ENCODE measurements at regions not wholly inside any gene's neighbourhood (a gene's known extent, or its start where the extent isn't known, plus 50 kb on each side); places are given as distances from the start of the nearest gene placed in this dataset.
"Not testable (repeated sequence)": the region's sequence is repeated elsewhere in the genome, so short reads cannot be mapped to it uniquely, and the experiment has no call there.

DNA sequence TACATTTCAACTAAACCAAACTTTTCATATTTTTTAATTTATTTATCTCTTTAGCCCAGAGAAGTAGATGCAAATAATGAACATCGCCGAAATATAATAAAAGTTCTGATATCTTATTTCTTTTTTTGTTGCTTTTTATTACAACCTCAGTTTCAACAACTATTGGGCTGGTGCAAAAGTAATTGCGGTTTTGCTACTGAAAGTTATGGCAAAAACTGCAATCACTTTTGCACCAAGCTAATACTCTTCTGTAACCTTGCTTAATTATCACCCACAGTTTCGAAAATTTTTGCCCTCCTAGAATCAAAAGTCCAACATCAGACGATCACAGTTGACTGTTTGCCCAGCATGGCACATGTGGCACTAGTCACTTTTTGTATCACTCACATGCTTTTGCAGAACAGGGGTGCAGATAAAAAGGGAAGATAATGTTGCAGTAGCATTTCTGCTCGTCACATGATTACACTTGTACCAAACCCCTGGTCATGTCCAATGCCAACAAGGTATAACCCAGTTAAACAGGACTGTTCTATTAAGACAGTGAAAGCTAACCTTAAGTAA, 242.4 kb upstream of the GALNT5 start:
- H2AFZ ChIP-seq (replicated peaks; ENCODE audit: low read length, poor library complexity), result no peak overlapping the region
- no peak overlapping the region for H3K23ac ChIP-seq (ENCODE audit: low read depth, low read length)
- H3K9ac ChIP-seq (ENCODE audit: low read depth, low read length), result no peak overlapping the region
- H3K79me1 ChIP-seq (ENCODE audit: low read depth in 1 of 2, low read length in 2 of 2), result no peaks in the 10 kb centered on the region
- H3K9me1 ChIP-seq (ENCODE audit: insufficient read depth, low read length), result no peaks in the 10 kb centered on the region
- no peak overlapping the region for H3K4ac ChIP-seq (ENCODE audit: low read depth, low read length)
- ATAC-seq (ENCODE audit: low read depth), result no peak
- H3K4me2 ChIP-seq (ENCODE audit: low read depth, low read length), result no peak overlapping the region
- TF ChIP-seq, protein P1, sequence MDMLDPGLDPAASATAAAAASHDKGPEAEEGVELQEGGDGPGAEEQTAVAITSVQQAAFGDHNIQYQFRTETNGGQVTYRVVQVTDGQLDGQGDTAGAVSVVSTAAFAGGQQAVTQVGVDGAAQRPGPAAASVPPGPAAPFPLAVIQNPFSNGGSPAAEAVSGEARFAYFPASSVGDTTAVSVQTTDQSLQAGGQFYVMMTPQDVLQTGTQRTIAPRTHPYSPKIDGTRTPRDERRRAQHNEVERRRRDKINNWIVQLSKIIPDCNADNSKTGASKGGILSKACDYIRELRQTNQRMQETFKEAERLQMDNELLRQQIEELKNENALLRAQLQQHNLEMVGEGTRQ (IDR thresholded peaks at IDR 0.05; ENCODE audit: low read depth, low read length), result no peak
- no peak for TF ChIP-seq BHLHE40 (IDR thresholded peaks at IDR 0.05; ENCODE audit: low read depth, low read length)
- no peak for TF ChIP-seq RAD21 (IDR thresholded peaks at IDR 0.05; ENCODE audit: low read length)
- no peak for TF ChIP-seq NFE2L2 (IDR thresholded peaks at IDR 0.05; ENCODE audit: low read depth, low read length)
- no peak overlapping the region for H3K14ac ChIP-seq (replicated peaks; ENCODE audit: low read depth, low read length)
- in situ Hi-C loops (cut with MboI; ENCODE audit: low sequenced_read_pairs) (no loop called here), intact Hi-C loops (cut with micrococcal nuclease) (no loop called here), dilution Hi-C loops (cut with HindIII; ENCODE audit: low sequenced_read_pairs, unreplicated experiment) (no loop called here)
- no peak for DNase-seq
- no peak overlapping the region for H2AK5ac ChIP-seq (ENCODE audit: low read depth, low read length)
- POLR2A ChIA-PET (ENCODE audit: unreplicated experiment), result no interaction called here
- H3K27me3 ChIP-seq (ENCODE audit: control insufficient read depth, insufficient read depth, low read length), result no peaks in the 10 kb centered on the region
- H4K91ac ChIP-seq (ENCODE audit: insufficient read depth, low read depth, low read length), result no peak overlapping the region
- no peak overlapping the region for H3K27ac ChIP-seq (ENCODE audit: insufficient read depth, low read length)
- no peaks in the 10 kb centered on the region for H4K20me1 ChIP-seq (ENCODE audit: insufficient read depth, low read length)
- no peak overlapping the region for H4K8ac ChIP-seq (ENCODE audit: low read depth in 2 of 2, low read length in 2 of 2)
- 67% methylated on average over 1 of the region's 6 CpGs; no CpG with 5 or more reads in 1 of the 2 experiments for WGBS, 2 experiments (ENCODE audit: extremely low coverage in 2 of 2, insufficient read length in 1 of 2)
- no peaks in the 10 kb centered on the region for H3K36me3 ChIP-seq (ENCODE audit: control insufficient read depth, insufficient read depth, low read length)
- no peak overlapping the region for H3K18ac ChIP-seq (ENCODE audit: low read depth, low read length)
- no peak overlapping the region for H2BK15ac ChIP-seq (ENCODE audit: low read depth, low read length)
- no peaks in the 10 kb centered on the region for H3K4me1 ChIP-seq (ENCODE audit: control insufficient read depth, insufficient read depth, low read length)
- no peak overlapping the region for H3K4me3 ChIP-seq (ENCODE audit: insufficient read depth, low read depth, low read length)
- CTCF ChIA-PET, result no interaction called here
- no peak overlapping the region for H2BK20ac ChIP-seq (ENCODE audit: low read depth, low read length)
- BruUV-seq (replicated peaks), result no TSS peak
- no peak overlapping the region for H3K56ac ChIP-seq (ENCODE audit: extremely low read depth, insufficient read depth, low read length)
- H4K5ac ChIP-seq (ENCODE audit: low read depth, low read length), result no peak overlapping the region
- no peak overlapping the region for H2BK5ac ChIP-seq (ENCODE audit: low read depth, low read length, poor library complexity, severe bottlenecking)
- no peaks in the 10 kb centered on the region for H3K9me3 ChIP-seq (ENCODE audit: control insufficient read depth, insufficient read depth, low read length)
- no peak overlapping the region for H2AK9ac ChIP-seq (replicated peaks; ENCODE audit: low read depth, low read length, poor library complexity)
- H2BK120ac ChIP-seq (ENCODE audit: low read depth, low read length), result no peak overlapping the region

DNA sequence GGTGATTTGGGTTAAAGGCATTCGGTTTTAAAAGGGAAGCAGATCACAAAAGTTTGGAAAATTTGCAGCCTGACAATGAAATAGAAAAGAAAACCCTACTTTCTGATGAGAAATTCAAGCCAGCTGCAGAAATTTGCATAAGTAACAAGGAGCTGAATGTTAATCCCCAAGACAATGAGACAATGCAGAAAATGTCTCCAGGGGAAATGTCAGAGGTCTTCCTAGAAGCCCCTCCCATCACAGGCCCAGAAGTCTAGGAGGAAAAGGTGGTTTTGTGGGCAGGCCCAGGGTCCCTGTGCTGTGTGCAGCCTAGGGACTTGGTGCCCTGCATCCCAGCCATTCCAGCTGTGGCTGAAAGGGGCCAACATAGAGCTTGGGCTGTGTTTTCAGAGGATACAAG, 234.2 kb upstream of the GALNT5 start:
- H2BK15ac ChIP-seq (ENCODE audit: low read depth, low read length); H2AK9ac ChIP-seq (replicated peaks; ENCODE audit: low read depth, low read length, poor library complexity); H3K4ac ChIP-seq (ENCODE audit: low read depth, low read length); H3K14ac ChIP-seq (replicated peaks; ENCODE audit: low read depth, low read length); H3K23ac ChIP-seq (ENCODE audit: low read depth, low read length); H4K91ac ChIP-seq (ENCODE audit: insufficient read depth, low read depth, low read length); H3K36me3 ChIP-seq (ENCODE audit: control insufficient read depth, insufficient read depth, low read length); H4K20me1 ChIP-seq (ENCODE audit: insufficient read depth, low read length); H3K4me3 ChIP-seq (ENCODE audit: insufficient read depth, low read depth, low read length); H2BK120ac ChIP-seq (ENCODE audit: low read depth, low read length); intact Hi-C loops (cut with micrococcal nuclease); H3K4me2 ChIP-seq (ENCODE audit: low read depth, low read length); H3K79me1 ChIP-seq (ENCODE audit: low read depth in 1 of 2, low read length in 2 of 2); H4K8ac ChIP-seq (ENCODE audit: low read depth in 2 of 2, low read length in 2 of 2); H3K27me3 ChIP-seq (ENCODE audit: control insufficient read depth, insufficient read depth, low read length); H3K18ac ChIP-seq (ENCODE audit: low read depth, low read length); H3K9me3 ChIP-seq (ENCODE audit: control insufficient read depth, insufficient read depth, low read length); DNase-seq; BruUV-seq (replicated peaks); H2BK20ac ChIP-seq (ENCODE audit: low read depth, low read length); H3K27ac ChIP-seq (ENCODE audit: insufficient read depth, low read length); dilution Hi-C loops (cut with HindIII; ENCODE audit: low sequenced_read_pairs, unreplicated experiment); H2BK5ac ChIP-seq (ENCODE audit: low read depth, low read length, poor library complexity, severe bottlenecking); H4K5ac ChIP-seq (ENCODE audit: low read depth, low read length); H3K9ac ChIP-seq (ENCODE audit: low read depth, low read length); H3K4me1 ChIP-seq (ENCODE audit: control insufficient read depth, insufficient read depth, low read length); POLR2A ChIA-PET (ENCODE audit: unreplicated experiment); in situ Hi-C loops (cut with MboI; ENCODE audit: low sequenced_read_pairs); H2AK5ac ChIP-seq (ENCODE audit: low read depth, low read length); H3K9me1 ChIP-seq (ENCODE audit: insufficient read depth, low read length); H2AFZ ChIP-seq (replicated peaks; ENCODE audit: low read length, poor library complexity); ATAC-seq (ENCODE audit: low read depth); CTCF ChIA-PET; H3K56ac ChIP-seq (ENCODE audit: extremely low read depth, insufficient read depth, low read length): not testable (repeated sequence)
- no CpG with 5 or more reads among the region's 1 CpG for WGBS, 2 experiments (ENCODE audit: extremely low coverage in 2 of 2, insufficient read length in 1 of 2)

Data from IMR-90 (cell line).